NCI-H2029 (cell line): ENCODE measurements at regions not wholly inside any gene's neighbourhood (a gene's known extent, or its start where the extent isn't known, plus 50 kb on each side); places are given as distances from the start of the nearest gene placed in this dataset.
"Not testable (repeated sequence)": the region's sequence is repeated elsewhere in the genome, so short reads cannot be mapped to it uniquely, and the experiment has no call there.

Experiments
- DNase-seq: peaks from one replicate; lab custom pipeline; 2025; lab: John Stamatoyannopoulos, UW

GRCh38 chr5:113721171-113721570 lies 207.7 kb downstream of the YTHDC2 start:
- DNase-seq = no peak

GRCh38 chr5:113723021-113723420 lies 209.5 kb downstream of the YTHDC2 start:
- DNase-seq = no peak

GRCh38 chr5:113735751-113736150 lies 222.3 kb downstream of the YTHDC2 start:
- no peak for DNase-seq

GRCh38 chr5:113742176-113742575 lies 228.7 kb downstream of the YTHDC2 start:
- no peak for DNase-seq

GRCh38 chr5:113742639-113743038 lies 229.1 kb downstream of the YTHDC2 start:
- DNase-seq = no peak

GRCh38 chr5:113748403-113748802 lies 234.9 kb downstream of the YTHDC2 start:
- no peak for DNase-seq

- no peak for DNase-seq
These were observed 235.8 kb downstream of the YTHDC2 start for GRCh38 chr5:113749334-113749733.

GRCh38 chr5:113753182-113753581 lies 239.7 kb downstream of the YTHDC2 start:
- not testable (repeated sequence) for DNase-seq

- no peak for DNase-seq
These were observed 242.0 kb downstream of the YTHDC2 start for GRCh38 chr5:113755516-113755915.

GRCh38 chr5:113757508-113757907 lies 244.0 kb downstream of the YTHDC2 start:
- DNase-seq = no peak

GRCh38 chr5:113759505-113759904 lies 246.0 kb downstream of the YTHDC2 start:
- DNase-seq = no peak

GRCh38 chr5:113760486-113760885 lies 247.0 kb downstream of the YTHDC2 start:
- no peak for DNase-seq

GRCh38 chr5:113761594-113761993 lies 248.1 kb downstream of the YTHDC2 start:
- DNase-seq = no peak

- DNase-seq = no peak
These were observed 250.9 kb downstream of the YTHDC2 start for GRCh38 chr5:113764382-113764781.

GRCh38 chr5:113766827-113767226 lies 253.3 kb downstream of the YTHDC2 start:
- not testable (repeated sequence) for DNase-seq

GRCh38 chr5:113770648-113771047 lies 257.2 kb downstream of the YTHDC2 start:
- no peak for DNase-seq

GRCh38 chr5:113771483-113771882 lies 258.0 kb downstream of the YTHDC2 start:
- DNase-seq = no peak

GRCh38 chr5:113776168-113776567 lies 262.7 kb downstream of the YTHDC2 start:
- no peak for DNase-seq

GRCh38 chr5:113776832-113777525 lies 263.5 kb downstream of the YTHDC2 start:
- no peak for DNase-seq

- no peak for DNase-seq
These were observed 264.7 kb downstream of the YTHDC2 start for GRCh38 chr5:113778147-113778546.

GRCh38 chr5:113788141-113788655 lies 274.7 kb downstream of the YTHDC2 start:
- no peak for DNase-seq

GRCh38 chr5:113789769-113790168 lies 276.3 kb downstream of the YTHDC2 start:
- no peak for DNase-seq

GRCh38 chr5:113792806-113793205 lies 279.3 kb downstream of the YTHDC2 start:
- no peak for DNase-seq

GRCh38 chr5:113794981-113795380 lies 281.5 kb downstream of the YTHDC2 start:
- no peak for DNase-seq
